ENCODE measurements at regions not wholly inside any gene's neighbourhood (a gene's known extent, or its start where the extent isn't known, plus 50 kb on each side); places are given as distances from the start of the nearest gene placed in this dataset.

DNA sequence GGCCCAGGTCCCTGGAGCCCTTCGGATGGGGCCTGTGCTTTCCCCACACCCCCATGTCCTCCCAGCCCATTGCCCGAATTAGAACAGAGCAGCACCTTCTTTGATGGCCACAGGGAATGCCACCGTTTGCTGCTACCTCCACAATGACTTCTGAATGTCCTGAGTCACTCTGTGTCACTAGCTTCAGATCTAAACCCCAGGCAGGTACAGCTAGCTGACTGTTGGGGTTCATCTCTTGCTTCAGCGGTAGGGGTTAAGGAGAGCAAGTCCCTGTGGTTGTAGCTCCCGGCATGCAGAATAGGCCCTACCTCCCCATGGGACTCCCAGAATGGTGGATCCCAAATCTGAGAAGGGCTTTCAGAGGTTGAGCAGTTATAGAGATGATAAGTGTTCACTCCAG, 291.1 kb upstream of the POU3F1 start:
- no peak overlapping the region for H3K4me3 ChIP-seq (ENCODE audit: low read depth, low read length)
- DNase-seq (ENCODE audit: low read depth) = no peak

DNA sequence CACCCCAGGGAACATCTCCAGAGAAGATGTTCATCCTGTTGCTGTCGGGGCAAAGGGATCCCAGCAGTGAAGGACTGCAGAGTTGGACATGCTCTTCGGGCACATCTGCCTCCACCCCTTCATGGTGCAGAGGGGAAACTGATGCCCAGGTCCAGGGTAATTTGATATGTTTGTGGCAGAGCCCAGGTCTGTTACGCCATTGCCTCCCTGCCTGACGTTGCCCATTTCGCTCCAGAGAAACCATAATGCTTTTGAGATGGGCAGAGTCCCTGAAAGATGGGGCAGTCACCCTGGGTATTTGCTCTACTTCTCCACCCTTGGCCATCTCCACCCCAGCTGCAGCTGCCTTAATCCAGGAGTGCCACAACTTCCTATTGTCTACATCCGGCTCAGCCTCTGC, 290.4 kb upstream of the POU3F1 start:
- no peak for DNase-seq (ENCODE audit: low read depth)
- H3K4me3 ChIP-seq (ENCODE audit: low read depth, low read length) = no peak overlapping the region

DNA sequence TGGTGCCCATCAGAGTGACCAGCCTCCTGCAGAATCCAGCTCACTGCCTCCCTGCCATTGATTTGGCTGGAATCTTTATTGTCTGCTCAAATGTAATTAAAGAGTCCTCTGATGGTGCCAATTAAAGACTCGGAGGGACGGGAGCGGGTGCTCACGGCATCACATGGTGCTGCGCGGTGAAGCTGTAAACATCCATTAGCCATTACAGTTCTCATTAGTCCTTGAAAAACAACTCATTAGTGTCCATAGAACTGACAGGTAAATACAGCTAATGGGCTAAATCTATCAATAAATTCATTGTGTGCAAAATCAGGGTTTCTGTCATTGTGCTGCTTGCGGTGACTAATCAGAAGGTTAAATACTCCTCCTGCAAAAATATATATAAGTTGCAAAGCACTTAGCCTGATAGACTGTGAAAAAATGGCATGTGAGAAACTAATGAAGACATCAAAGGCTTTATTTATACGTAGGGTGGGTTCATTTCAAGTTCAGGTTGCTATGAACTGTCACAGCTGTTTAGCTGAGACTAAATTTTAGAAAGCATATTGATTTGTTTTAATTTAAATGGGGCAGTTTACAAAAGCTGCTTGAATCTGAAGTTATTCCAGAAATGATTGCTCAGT, 289.8 kb upstream of the POU3F1 start:
- DNase-seq (ENCODE audit: low read depth) = no peak
- H3K4me3 ChIP-seq (ENCODE audit: low read depth, low read length) = no peak overlapping the region

DNA sequence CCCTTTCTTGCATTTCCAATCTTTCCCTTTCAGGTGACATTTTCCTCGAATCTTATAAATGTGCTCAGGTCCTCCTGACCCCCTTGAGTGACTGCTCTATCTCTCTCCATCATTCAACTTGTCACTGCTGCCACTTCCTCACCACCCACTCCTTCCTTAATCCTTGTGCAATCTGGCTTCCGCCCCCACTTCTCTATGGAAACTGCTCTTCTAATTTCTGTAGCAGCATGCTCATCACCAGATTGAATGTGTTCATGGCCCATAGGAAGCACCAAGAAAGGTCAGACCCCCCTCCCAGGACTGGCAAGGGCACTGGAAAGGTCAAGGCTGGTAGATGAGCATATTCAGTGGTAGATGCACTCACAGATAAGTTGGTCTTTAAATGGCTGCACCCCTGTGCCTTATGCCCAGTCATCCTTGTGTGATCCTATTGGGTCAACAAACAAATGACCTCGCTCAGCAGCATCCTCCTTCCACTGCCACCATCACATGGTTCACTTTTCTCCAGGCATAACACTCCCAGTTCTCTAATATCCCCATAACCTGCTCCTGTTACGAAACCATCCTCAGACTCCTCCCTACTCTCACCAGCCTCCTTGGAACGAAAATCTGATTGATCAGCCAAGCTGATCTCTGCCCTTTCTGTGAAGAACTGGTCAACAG, 288.5 kb upstream of the POU3F1 start:
- no peak for DNase-seq (ENCODE audit: low read depth)
- H3K4me3 ChIP-seq (ENCODE audit: low read depth, low read length) = no peak overlapping the region

DNA sequence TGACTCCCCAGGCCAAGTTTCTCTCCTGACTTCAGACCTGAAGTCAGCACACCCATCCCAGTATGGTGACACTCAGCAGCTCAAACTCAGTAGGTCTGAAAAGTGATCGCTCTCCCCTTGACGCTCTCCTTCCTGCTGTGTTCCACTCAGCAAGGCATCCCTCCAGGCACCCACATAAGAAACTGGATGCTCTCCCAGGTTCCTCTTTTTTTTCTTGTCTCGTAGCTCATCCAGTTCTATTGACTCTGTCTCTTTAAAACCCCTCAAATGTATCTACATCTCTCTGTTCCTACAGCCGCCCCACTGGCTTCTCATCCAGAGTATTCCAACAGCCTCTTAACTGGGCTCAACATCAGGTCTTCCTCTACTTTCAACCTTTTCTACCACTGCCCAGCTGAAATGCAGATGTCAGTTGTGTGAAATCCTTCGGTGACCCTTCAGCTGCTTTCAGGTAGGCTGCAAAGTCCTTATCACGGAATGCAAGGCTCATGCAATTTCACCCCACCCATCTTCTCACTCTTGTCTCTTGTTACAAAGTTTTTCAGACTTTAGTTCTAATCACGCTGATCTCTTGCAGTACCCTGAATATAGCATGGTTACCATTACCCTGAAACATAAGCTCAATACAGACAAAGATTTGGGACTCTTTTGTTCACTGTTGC, 286.2 kb upstream of the POU3F1 start:
- H3K4me3 ChIP-seq (ENCODE audit: low read depth, low read length) = no peak overlapping the region
- DNase-seq (ENCODE audit: low read depth) = no peak

DNA sequence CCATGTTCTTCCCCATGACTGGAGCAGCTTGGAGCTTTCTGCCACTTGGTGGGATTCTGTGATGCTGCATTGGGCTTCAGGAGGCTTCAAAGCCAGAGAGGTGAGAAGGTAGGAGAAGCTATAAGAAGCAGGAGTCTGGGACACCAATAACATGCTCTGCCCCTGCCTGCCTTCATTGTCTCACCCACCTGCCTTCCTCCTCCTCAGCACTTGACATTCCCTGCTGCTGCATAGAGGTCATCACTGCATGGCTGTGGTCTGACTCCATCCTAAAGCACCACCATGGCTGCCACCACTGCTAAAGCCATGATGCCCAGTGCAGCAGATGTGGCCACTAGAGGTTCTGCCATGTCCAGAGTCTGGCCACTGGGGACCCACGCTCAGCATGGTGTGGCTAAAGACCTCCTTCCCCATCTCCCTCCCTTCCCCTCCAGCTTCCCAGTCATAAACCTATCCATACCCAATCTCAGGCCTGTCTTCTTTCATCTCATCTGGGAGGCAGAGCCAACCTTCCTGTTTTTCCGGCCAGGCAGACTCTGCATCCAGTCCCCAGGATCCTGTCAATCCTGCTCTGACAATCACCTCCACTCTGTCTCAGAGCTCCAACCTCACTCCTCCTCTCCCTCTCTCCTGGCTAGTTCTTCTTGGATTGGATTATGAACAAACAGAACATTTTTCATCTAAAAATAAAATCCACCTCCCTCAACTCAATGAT, 285.1 kb upstream of the POU3F1 start:
- no peak overlapping the region for H3K4me3 ChIP-seq (ENCODE audit: low read depth, low read length)
- no peak for DNase-seq (ENCODE audit: low read depth)

DNA sequence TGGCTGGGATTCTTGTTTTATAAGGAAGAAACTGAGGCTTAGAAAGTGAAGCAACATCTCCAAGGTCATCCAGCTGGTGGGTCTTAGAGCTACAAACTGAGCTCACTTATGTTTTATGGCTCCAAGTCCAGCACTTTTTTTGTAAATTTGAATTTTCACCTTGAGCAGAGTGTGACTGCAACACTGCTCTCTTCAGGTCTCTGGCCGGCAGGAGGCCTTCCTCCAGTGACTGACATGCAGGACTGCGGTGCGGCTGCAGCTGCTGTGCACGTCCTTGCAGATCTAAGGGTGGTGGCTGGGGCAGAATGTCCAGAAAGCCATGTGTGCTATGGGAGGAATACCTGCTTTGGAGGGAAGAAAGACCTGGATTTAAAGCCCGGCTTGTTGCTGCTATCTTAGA, 284.2 kb upstream of the POU3F1 start:
- no peak for DNase-seq (ENCODE audit: low read depth)

GRCh38 chr1:38329644-38330043, 283.1 kb upstream of the POU3F1 start:
- H3K4me3 ChIP-seq (ENCODE audit: low read depth, low read length) = no peak overlapping the region
- DNase-seq (ENCODE audit: low read depth) = no peak

More for the DNA sequence above, 284.2 kb upstream of the POU3F1 start:
- H3K4me3 ChIP-seq (ENCODE audit: low read depth, low read length) = no peak overlapping the region

- no peak for DNase-seq (ENCODE audit: low read depth)
- no peak overlapping the region for H3K4me3 ChIP-seq (ENCODE audit: low read depth, low read length)
Measured at GRCh38 chr1:38328278-38329035, 281.9 kb upstream of the POU3F1 start.

GRCh38 chr1:38327559-38327973, 281.0 kb upstream of the POU3F1 start:
- H3K4me3 ChIP-seq (ENCODE audit: low read depth, low read length) = no peak overlapping the region
- no peak for DNase-seq (ENCODE audit: low read depth)

DNA sequence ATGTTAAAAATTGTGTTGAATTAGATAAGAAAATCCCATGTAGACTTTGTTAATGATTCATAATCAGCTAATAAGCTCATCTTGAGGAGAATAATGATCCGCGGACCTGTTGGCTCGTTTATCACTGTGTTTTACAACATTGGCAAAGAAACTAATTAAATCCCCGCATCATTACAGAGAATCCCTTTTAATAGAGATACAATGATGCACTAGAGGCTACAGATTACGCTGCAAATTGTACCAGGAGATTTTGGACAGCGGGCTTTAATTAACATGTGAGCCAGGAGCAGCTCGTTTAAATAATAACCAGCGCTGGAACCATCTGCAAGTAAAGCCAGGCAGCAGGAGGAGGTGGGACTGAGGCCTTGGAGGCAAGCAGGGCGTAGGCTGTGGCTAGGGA, 280.3 kb upstream of the POU3F1 start:
- DNase-seq (ENCODE audit: low read depth) = no peak
- no peak overlapping the region for H3K4me3 ChIP-seq (ENCODE audit: low read depth, low read length)

- no peak overlapping the region for H3K4me3 ChIP-seq (ENCODE audit: low read depth, low read length)
- no peak for DNase-seq (ENCODE audit: low read depth)
Measured at GRCh38 chr1:38326135-38326534, 279.5 kb upstream of the POU3F1 start.

DNA sequence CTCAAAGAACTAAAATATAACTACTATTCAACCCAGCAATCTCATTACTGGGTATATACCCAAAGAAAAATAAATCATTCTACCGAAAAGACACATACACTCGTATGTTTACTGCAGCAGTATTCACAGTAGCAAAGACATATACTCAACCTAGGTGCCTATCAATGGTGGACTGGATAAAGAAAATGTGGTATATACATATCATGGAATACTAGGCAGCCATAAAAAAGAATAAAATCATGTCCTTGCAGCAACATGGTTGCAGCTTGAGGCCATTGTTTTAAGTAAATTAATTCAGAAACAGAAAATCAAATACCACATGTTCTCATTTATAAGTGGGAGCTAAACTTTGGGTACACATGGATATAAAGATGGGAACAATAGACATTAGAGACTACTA, 266.2 kb upstream of the POU3F1 start:
- DNase-seq (ENCODE audit: low read depth) = no peak
- no peak overlapping the region for H3K4me3 ChIP-seq (ENCODE audit: low read depth, low read length)

DNA sequence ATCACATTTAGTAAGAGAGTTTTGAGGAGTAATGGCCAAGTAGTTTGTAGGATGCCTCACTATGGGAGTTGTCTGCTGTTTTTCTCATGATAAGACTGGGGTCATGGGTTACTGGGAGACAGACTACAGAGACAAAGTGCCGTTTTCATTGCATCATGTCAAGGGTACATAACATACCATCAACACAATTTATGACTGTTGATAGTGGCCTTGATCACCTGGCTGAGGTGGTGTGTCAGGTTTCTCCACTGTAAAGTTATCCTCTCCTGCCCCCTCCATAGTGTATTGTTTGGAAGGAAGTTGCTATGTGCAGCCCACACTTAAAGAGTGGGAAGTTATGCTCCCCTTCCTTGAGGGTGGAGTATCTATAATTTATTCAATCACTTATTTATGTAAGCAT, 263.5 kb upstream of the POU3F1 start:
- H3K4me3 ChIP-seq (ENCODE audit: low read depth, low read length) = no peak overlapping the region
- DNase-seq (ENCODE audit: low read depth) = no peak

- no peak for DNase-seq (ENCODE audit: low read depth)
- no peak overlapping the region for H3K4me3 ChIP-seq (ENCODE audit: low read depth, low read length)
Measured at GRCh38 chr1:38308780-38309179, 262.2 kb upstream of the POU3F1 start.

GRCh38 chr1:38305666-38306065, 259.1 kb upstream of the POU3F1 start:
- H3K4me3 ChIP-seq (ENCODE audit: low read depth, low read length) = no peak overlapping the region
- no peak for DNase-seq (ENCODE audit: low read depth)

- H3K4me3 ChIP-seq (ENCODE audit: low read depth, low read length) = no peak overlapping the region
- DNase-seq (ENCODE audit: low read depth) = no peak
Measured at GRCh38 chr1:38303843-38304242, 257.2 kb upstream of the POU3F1 start.

DNA sequence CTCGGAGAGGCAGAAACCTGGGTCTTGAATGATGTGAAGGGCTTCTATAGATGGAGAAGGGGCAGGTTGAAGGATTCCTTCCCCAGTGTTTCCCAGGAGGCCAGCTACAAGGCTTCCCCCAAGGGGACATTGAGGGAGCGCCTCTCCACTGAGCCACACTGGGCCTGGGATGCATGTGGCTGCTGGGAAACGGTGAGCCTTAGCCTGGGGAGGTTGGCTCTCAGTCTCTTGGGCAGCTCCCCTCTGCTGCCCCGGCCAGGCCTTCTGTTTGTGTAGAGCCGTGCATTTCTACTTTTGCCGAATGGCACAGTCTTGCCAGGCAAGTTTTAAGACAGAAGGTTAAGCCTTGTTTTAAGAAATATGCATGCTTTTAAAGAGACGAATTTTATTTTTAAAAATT, 254.4 kb upstream of the POU3F1 start:
- H3K4me3 ChIP-seq (ENCODE audit: low read depth, low read length) = no peak overlapping the region
- DNase-seq (ENCODE audit: low read depth) = no peak

DNA sequence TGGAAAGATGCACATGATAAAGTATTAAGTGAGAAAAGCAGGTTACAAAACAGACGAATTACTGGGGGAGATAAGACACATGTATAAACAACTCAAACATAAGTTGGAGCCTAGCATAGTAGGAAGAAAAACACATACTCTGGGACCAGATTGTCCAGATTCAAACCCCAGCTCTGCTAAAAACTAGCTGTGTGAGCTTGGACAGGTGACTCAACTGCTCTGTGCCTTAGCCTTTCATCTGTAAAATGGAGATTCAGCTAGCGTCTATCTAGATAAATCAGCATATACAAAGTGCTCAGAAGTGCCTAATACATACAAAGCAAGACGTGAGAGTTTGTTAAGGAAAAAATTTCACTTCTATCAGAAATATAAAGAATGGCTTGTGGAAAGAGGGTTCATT, 254.0 kb upstream of the POU3F1 start:
- DNase-seq (ENCODE audit: low read depth) = no peak
- no peak overlapping the region for H3K4me3 ChIP-seq (ENCODE audit: low read depth, low read length)

GRCh38 chr1:38297842-38298241, 251.2 kb upstream of the POU3F1 start:
- H3K4me3 ChIP-seq (ENCODE audit: low read depth, low read length) = no peak overlapping the region
- no peak for DNase-seq (ENCODE audit: low read depth)

All from skeletal muscle cell (primary cell).